ENCODE measurements at regions not wholly inside any gene's neighbourhood (a gene's known extent, or its start where the extent isn't known, plus 50 kb on each side); places are given as distances from the start of the nearest gene placed in this dataset.

GRCh38 chr4:162506253-162506652 is 342.5 kb upstream of the FSTL5 start:
- TF ChIP-seq POLR2A (IDR thresholded peaks at IDR 0.05; ENCODE audit: low read length), result no peak
- TF ChIP-seq, protein P1, sequence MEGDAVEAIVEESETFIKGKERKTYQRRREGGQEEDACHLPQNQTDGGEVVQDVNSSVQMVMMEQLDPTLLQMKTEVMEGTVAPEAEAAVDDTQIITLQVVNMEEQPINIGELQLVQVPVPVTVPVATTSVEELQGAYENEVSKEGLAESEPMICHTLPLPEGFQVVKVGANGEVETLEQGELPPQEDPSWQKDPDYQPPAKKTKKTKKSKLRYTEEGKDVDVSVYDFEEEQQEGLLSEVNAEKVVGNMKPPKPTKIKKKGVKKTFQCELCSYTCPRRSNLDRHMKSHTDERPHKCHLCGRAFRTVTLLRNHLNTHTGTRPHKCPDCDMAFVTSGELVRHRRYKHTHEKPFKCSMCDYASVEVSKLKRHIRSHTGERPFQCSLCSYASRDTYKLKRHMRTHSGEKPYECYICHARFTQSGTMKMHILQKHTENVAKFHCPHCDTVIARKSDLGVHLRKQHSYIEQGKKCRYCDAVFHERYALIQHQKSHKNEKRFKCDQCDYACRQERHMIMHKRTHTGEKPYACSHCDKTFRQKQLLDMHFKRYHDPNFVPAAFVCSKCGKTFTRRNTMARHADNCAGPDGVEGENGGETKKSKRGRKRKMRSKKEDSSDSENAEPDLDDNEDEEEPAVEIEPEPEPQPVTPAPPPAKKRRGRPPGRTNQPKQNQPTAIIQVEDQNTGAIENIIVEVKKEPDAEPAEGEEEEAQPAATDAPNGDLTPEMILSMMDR (IDR thresholded peaks at IDR 0.05), result no peak
- TF ChIP-seq TP53 (CRISPR knock-in tag; IDR thresholded peaks at IDR 0.05), result no peak
- TF ChIP-seq SMC3 (IDR thresholded peaks at IDR 0.05), result no peak
- TF ChIP-seq KDM1A (IDR thresholded peaks at IDR 0.05; ENCODE audit: low read depth), result no peak
- no peak for TF ChIP-seq REST (IDR thresholded peaks at IDR 0.05)
- TF ChIP-seq MYC (IDR thresholded peaks at IDR 0.05; ENCODE audit: borderline replicate concordance, low read length), result no peak
- TF ChIP-seq MAX (IDR thresholded peaks at IDR 0.05), result no peak
- TF ChIP-seq BCL3 (IDR thresholded peaks at IDR 0.05), result no peak
